A549 (cell line): ENCODE measurements at regions not wholly inside any gene's neighbourhood (a gene's known extent, or its start where the extent isn't known, plus 50 kb on each side); places are given as distances from the start of the nearest gene placed in this dataset.

Experiments
- ATAC-seq, 2 experiments: fragments of 200-7000 bp in 1 of 2; fragments of >200 bp in 1 of 2; cut with Nextera tagmentation in 1 of 2; cut with Tn5 transposase in 1 of 2; 3 replicates each; pipeline versions ENCODE4 v1.8.0 to v1.9.1; 2018 to 2020; ENCODE audit warnings: mild to moderate bottlenecking in 1 of 2, moderate library complexity in 1 of 2
- CTCF ChIA-PET: fragments of 300-600 bp; sonication (Branson Sonifier 250); formaldehyde crosslinking; extraction: SDS; loops from one replicate; lab custom pipeline; 2021; ENCODE audit warnings: antibody characterized with exemption, inconsistent platforms; lab: Yijun Ruan, JAX
- POLR2A ChIA-PET: fragments of 350-600 bp; formaldehyde crosslinking; extraction: SDS; loops from one replicate; lab custom pipeline; 2021; ENCODE audit warnings: antibody characterized with exemption, inconsistent platforms; lab: Yijun Ruan, JAX
- DNase-seq, 2 experiments: peaks; one replicate each; pipeline versions ENCODE4 v3.0.0 to v3.0.0-alpha.2; 2011 to 2016; ENCODE audit warnings: low read depth in 1 of 2, low spot score in 1 of 2
- FAIRE-seq: peaks from 2 replicates; lab custom pipeline; 2011; peaks lifted over from hg19 to GRCh38; lab: Jason Lieb, UNC
- H3K27ac ChIP-seq, 2 experiments: fragments of >200 bp; sonication (Bioruptor Twin); formaldehyde crosslinking; 3 replicates each; pipeline ENCODE4 v1.5.1; 2016 to 2017
- H3K4me1 ChIP-seq: fragments of >200 bp; sonication (Bioruptor Twin); formaldehyde crosslinking; 3 replicates; pipeline ENCODE4 v1.6.1; 2016
- H3K4me2 ChIP-seq: fragments of >200 bp; sonication (Bioruptor Twin); formaldehyde crosslinking; 3 replicates; pipeline ENCODE4 v1.6.1; 2016
- H3K4me3 ChIP-seq: fragments of >200 bp; sonication (Bioruptor Twin); formaldehyde crosslinking; 3 replicates; pipeline ENCODE4 v1.5.1; 2016
- H3K9me3 ChIP-seq: fragments of >200 bp; sonication (Bioruptor Twin); formaldehyde crosslinking; 3 replicates; pipeline ENCODE4 v1.6.1; 2016
- CBX2 ChIP-seq: fragments of 200-600 bp; sonication (generic); IDR thresholded peaks from 2 replicates; pipeline ENCODE4 v1.6.1; 2016; ENCODE audit warnings: low read depth, mild to moderate bottlenecking, borderline replicate concordance
- CHD2 ChIP-seq: fragments of 150-350 bp; IDR thresholded peaks from 2 replicates; pipeline ENCODE4 v1.6.1; 2014; ENCODE audit warnings: low read length; ENCODE audit not compliant: partially characterized antibody
- FOSB ChIP-seq: fragments of 250-450 bp; sonication (Bioruptor Pico); IDR thresholded peaks from 2 replicates; pipeline ENCODE4 v1.5.0; 2020; ENCODE audit warnings: mild to moderate bottlenecking, moderate library complexity
- FOSL2 ChIP-seq, 2 experiments: fragments of 450-650 bp in 1 of 2; fragments of >200 bp in 1 of 2; sonication (Bioruptor Twin) in 1 of 2; formaldehyde crosslinking; IDR thresholded peaks; 2 replicates each; pipeline versions ENCODE4 v1.5.0 to v1.6.1; 2016 to 2020; ENCODE audit warnings: mild to moderate bottlenecking in 1 of 2, moderate library complexity in 1 of 2
- HOXB13 ChIP-seq: fragments of 250-450 bp; sonication (Bioruptor Pico); IDR thresholded peaks from 2 replicates; pipeline ENCODE4 v1.5.0; 2020; ENCODE audit warnings: low read depth, mild to moderate bottlenecking, moderate library complexity
- JUN ChIP-seq, 2 experiments: fragments of >200 bp; sonication (Bioruptor Twin); formaldehyde crosslinking; IDR thresholded peaks; 2 replicates in 1 of 2; 3 replicates in 1 of 2; pipeline ENCODE4 v1.6.1; 2016 to 2017
- JUNB ChIP-seq: fragments of >200 bp; sonication (Bioruptor Twin); formaldehyde crosslinking; IDR thresholded peaks from 2 replicates; pipeline ENCODE4 v1.6.1; 2016
- KDM1A ChIP-seq: fragments of 200-600 bp; sonication (generic); IDR thresholded peaks from 2 replicates; pipeline ENCODE4 v1.6.1; 2016; ENCODE audit warnings: low read depth, mild to moderate bottlenecking
- KDM5A ChIP-seq: fragments of 200-600 bp; sonication (generic); IDR thresholded peaks from 2 replicates; pipeline ENCODE4 v1.6.1; 2016; ENCODE audit warnings: antibody characterized with exemption, mild to moderate bottlenecking
- MAZ ChIP-seq: fragments of 150-350 bp; IDR thresholded peaks from 2 replicates; pipeline ENCODE4 v1.6.1; 2014; ENCODE audit warnings: antibody characterized with exemption, low read depth, low read length, borderline replicate concordance
- MYC ChIP-seq: IDR thresholded peaks from 2 replicates; pipeline ENCODE4 v1.6.1; 2012; ENCODE audit warnings: mild to moderate bottlenecking, inconsistent platforms, low read length, improper control_type of control experiment, borderline replicate concordance
- NPAS2 ChIP-seq: fragments of 250-450 bp; sonication (Bioruptor Pico); IDR thresholded peaks from 2 replicates; pipeline ENCODE4 v1.8.0; 2022; ENCODE audit warnings: mild to moderate bottlenecking, moderate library complexity, borderline replicate concordance
- POLR2A ChIP-seq: IDR thresholded peaks from 2 replicates; pipeline ENCODE4 v1.6.1; 2012; ENCODE audit warnings: mild to moderate bottlenecking, low read length
- POLR2AphosphoS2 ChIP-seq: conservative IDR thresholded peaks from 2 replicates; pipeline ENCODE4 v1.6.1; 2012; ENCODE audit warnings: low read length, improper control_type of control experiment, inconsistent platforms
- RAD21 ChIP-seq, 2 experiments: fragments of >200 bp in 1 of 2; sonication (Bioruptor Twin) in 1 of 2; formaldehyde crosslinking in 1 of 2; IDR thresholded peaks in 1 of 2; conservative IDR thresholded peaks in 1 of 2; 2 replicates in 1 of 2; 3 replicates in 1 of 2; pipeline ENCODE4 v1.6.1; 2012 to 2018; ENCODE audit warnings: inconsistent platforms in 1 of 2
- RARB ChIP-seq: fragments of 250-450 bp; sonication (Bioruptor Pico); IDR thresholded peaks from 2 replicates; pipeline ENCODE4 v1.8.0; 2021; ENCODE audit warnings: mild to moderate bottlenecking, moderate library complexity
- RCOR1 ChIP-seq: fragments of 150-350 bp; IDR thresholded peaks from 2 replicates; pipeline ENCODE4 v1.6.1; 2014; ENCODE audit warnings: antibody characterized with exemption, low read length, low read depth
- SMC3 ChIP-seq: fragments of >200 bp; sonication (Bioruptor Twin); formaldehyde crosslinking; IDR thresholded peaks from 3 replicates; pipeline ENCODE4 v1.6.1; 2018; ENCODE audit warnings: inconsistent platforms
- TFCP2L1 ChIP-seq: fragments of 250-450 bp; sonication (Bioruptor Pico); IDR thresholded peaks from 2 replicates; pipeline ENCODE4 v1.5.0; 2021; ENCODE audit warnings: mild to moderate bottlenecking
- TP53 ChIP-seq: fragments of 250-450 bp; sonication (Bioruptor Pico); IDR thresholded peaks from 2 replicates; pipeline ENCODE4 v1.5.0; 2021; ENCODE audit warnings: mild to moderate bottlenecking, moderate library complexity
- ZC3H11A ChIP-seq: fragments of 450-650 bp; IDR thresholded peaks from 2 replicates; pipeline ENCODE4 v1.6.1; 2014; ENCODE audit warnings: antibody characterized with exemption, mild to moderate bottlenecking
- ZNF302 ChIP-seq: fragments of 250-450 bp; sonication (Bioruptor Pico); IDR thresholded peaks from 2 replicates; pipeline ENCODE4 v1.9.0; 2021; ENCODE audit warnings: inconsistent platforms, mild to moderate bottlenecking, moderate library complexity
- ZSCAN20 ChIP-seq: fragments of 250-450 bp; sonication (Bioruptor Pico); IDR thresholded peaks from 2 replicates; pipeline ENCODE4 v1.8.0; 2022; ENCODE audit warnings: mild to moderate bottlenecking, moderate library complexity
- WGBS: methylation state at CpG from one replicate; pipeline ENCODE4 v1.1.6; 2017; ENCODE audit errors: missing lambda C conversion rate; 5-methylcytosine and 5-hydroxymethylcytosine counted together
- TF ChIP-seq, protein P1 (sequence below): fragments of >200 bp; sonication (Bioruptor Twin); formaldehyde crosslinking; IDR thresholded peaks from 3 replicates; pipeline ENCODE4 v1.5.1; 2016
- TF ChIP-seq, protein P2 (sequence below): fragments of 250-450 bp; sonication (Bioruptor Pico); IDR thresholded peaks from 2 replicates; pipeline ENCODE4 v1.5.0; 2020; ENCODE audit warnings: low read depth, mild to moderate bottlenecking, moderate library complexity
- TF ChIP-seq, protein P3 (sequence below): IDR thresholded peaks from 2 replicates; pipeline ENCODE4 v1.6.1; 2012
- TF ChIP-seq, protein P4 (sequence below): fragments of 450-650 bp; IDR thresholded peaks from 2 replicates; pipeline ENCODE4 v1.6.1; 2014; ENCODE audit warnings: antibody characterized with exemption

DNA sequence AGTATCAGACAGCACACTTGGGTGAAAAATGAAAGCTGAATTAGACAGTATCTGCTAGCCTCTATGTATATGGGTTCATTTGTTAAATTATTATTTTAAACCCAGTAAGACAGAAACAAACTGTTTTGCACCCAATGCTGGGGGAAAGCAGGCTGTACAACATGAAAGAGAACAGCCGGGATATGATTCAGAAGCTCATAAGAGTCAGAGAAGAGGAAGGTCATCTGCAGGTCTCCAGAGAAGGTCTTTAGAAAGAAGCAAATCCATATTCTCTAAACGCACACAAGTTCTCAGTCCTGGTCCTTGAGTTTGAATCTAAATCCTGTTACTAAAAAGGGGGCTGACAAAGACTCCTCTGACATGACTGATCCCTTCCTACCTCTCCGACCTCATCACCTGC, 155.1 kb downstream of the SIPA1L2 start:
- 92% methylated on average over 3 of the region's 3 CpGs for WGBS
- ATAC-seq (no peak), DNase-seq (no peak), FAIRE-seq (no peak)
- no peaks in the 10 kb centered on the region for H3K9me3 ChIP-seq
- H3K4me3 ChIP-seq = no peak overlapping the region
- peaks cover 12% of the 10 kb centered on the region; the same call in 2 of the 3 replicates for H3K4me1 ChIP-seq
- ChIA-PET POLR2A (no interaction called here), CTCF (no interaction called here)
- H3K4me2 ChIP-seq = no peak overlapping the region
- TF ChIP-seq, protein P1, sequence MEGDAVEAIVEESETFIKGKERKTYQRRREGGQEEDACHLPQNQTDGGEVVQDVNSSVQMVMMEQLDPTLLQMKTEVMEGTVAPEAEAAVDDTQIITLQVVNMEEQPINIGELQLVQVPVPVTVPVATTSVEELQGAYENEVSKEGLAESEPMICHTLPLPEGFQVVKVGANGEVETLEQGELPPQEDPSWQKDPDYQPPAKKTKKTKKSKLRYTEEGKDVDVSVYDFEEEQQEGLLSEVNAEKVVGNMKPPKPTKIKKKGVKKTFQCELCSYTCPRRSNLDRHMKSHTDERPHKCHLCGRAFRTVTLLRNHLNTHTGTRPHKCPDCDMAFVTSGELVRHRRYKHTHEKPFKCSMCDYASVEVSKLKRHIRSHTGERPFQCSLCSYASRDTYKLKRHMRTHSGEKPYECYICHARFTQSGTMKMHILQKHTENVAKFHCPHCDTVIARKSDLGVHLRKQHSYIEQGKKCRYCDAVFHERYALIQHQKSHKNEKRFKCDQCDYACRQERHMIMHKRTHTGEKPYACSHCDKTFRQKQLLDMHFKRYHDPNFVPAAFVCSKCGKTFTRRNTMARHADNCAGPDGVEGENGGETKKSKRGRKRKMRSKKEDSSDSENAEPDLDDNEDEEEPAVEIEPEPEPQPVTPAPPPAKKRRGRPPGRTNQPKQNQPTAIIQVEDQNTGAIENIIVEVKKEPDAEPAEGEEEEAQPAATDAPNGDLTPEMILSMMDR = no peak
- TF ChIP-seq FOSB (CRISPR knock-in tag) (no peak), SMC3 (no peak), NPAS2 (no peak), HOXB13 (no peak), RARB (CRISPR knock-in tag) (no peak), KDM5A (no peak), ZSCAN20 (no peak), TFCP2L1 (no peak), CBX2 (no peak), KDM1A (no peak), POLR2A (no peak)
- TF ChIP-seq, protein P2, sequence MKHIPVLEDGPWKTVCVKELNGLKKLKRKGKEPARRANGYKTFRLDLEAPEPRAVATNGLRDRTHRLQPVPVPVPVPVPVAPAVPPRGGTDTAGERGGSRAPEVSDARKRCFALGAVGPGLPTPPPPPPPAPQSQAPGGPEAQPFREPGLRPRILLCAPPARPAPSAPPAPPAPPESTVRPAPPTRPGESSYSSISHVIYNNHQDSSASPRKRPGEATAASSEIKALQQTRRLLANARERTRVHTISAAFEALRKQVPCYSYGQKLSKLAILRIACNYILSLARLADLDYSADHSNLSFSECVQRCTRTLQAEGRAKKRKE (CRISPR knock-in tag) = no peak
- H3K27ac ChIP-seq = no peak overlapping the region

DNA sequence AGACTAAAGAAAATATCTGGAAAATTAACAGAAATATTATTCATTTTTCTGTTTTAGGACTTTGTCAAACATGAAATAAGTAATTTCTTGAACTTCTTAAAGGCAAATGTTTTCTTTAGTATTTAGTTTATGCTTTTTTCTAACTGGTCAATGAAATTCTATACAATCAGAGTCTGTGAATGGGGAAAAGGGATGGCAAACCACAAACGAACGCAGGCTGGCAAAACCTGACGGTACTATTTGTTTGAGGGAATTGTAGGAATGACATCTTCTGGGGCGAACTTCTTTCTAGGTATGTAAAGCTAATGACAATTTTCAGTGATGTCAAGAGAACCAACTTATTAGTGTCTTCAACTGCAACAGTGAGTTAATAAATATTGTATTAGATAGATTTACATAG, 156.0 kb downstream of the SIPA1L2 start:
- FAIRE-seq (no peak), DNase-seq (no peak), ATAC-seq (no peak)
- ChIA-PET POLR2A (no interaction called here), CTCF (no interaction called here)
- no peaks in the 10 kb centered on the region for H3K9me3 ChIP-seq
- no peak overlapping the region for H3K4me2 ChIP-seq
- no peak overlapping the region for H3K4me3 ChIP-seq
- H3K27ac ChIP-seq = no peak overlapping the region
- TF ChIP-seq TP53 (no peak), FOSL2 (IDR thresholded peaks at IDR 0.05) (no peak), FOSL2 (CRISPR knock-in tag; IDR thresholded peaks at IDR 0.05) (no peak), KDM5A (no peak), POLR2AphosphoS2 (no peak), ZNF302 (no peak), JUNB (no peak), JUN (IDR thresholded peaks at IDR 0.05) (no peak), RCOR1 (no peak), RARB (CRISPR knock-in tag) (no peak), ZC3H11A (no peak), MAZ (no peak), RAD21 (conservative IDR thresholded peaks at IDR 0.05 in 1 of 2, IDR thresholded peaks at IDR 0.05 in 1 of 2) (no peak), CHD2 (no peak), MYC (no peak)
- TF ChIP-seq, protein P3, sequence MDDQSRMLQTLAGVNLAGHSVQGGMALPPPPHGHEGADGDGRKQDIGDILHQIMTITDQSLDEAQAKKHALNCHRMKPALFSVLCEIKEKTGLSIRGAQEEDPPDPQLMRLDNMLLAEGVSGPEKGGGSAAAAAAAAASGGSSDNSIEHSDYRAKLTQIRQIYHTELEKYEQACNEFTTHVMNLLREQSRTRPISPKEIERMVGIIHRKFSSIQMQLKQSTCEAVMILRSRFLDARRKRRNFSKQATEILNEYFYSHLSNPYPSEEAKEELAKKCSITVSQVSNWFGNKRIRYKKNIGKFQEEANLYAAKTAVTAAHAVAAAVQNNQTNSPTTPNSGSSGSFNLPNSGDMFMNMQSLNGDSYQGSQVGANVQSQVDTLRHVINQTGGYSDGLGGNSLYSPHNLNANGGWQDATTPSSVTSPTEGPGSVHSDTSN = no peak
- TF ChIP-seq, protein P4, sequence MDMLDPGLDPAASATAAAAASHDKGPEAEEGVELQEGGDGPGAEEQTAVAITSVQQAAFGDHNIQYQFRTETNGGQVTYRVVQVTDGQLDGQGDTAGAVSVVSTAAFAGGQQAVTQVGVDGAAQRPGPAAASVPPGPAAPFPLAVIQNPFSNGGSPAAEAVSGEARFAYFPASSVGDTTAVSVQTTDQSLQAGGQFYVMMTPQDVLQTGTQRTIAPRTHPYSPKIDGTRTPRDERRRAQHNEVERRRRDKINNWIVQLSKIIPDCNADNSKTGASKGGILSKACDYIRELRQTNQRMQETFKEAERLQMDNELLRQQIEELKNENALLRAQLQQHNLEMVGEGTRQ = no peak
- peaks cover 12% of the 10 kb centered on the region; the same call in 2 of the 3 replicates for H3K4me1 ChIP-seq
- WGBS = 92% methylated on average over 4 of the region's 4 CpGs
